IMR-90 (cell line): ENCODE measurements at regions not wholly inside any gene's neighbourhood (a gene's known extent, or its start where the extent isn't known, plus 50 kb on each side); places are given as distances from the start of the nearest gene placed in this dataset.

Source experiments
- ATAC-seq: fragments of 200-7000 bp; cut with Tn5 transposase; 2 replicates; pipeline ENCODE4 v1.9.1; 2020; ENCODE audit warnings: low read depth, mild to moderate bottlenecking, moderate library complexity
- BruUV-seq: library from RNA; stranded (reverse); fragments of 400-500 nt; replicated peaks from 2 replicates; lab custom pipeline; 2021; lab: Mats Ljungman, UMichigan
- CTCF ChIA-PET: fragments of 300-600 bp; formaldehyde crosslinking; extraction: SDS; loops from one replicate; lab custom pipeline; 2021; ENCODE audit warnings: antibody characterized with exemption; lab: Yijun Ruan, JAX
- POLR2A ChIA-PET: fragments of 300-600 bp; sonication (Branson Sonifier 250); formaldehyde crosslinking; loops from one replicate; lab custom pipeline; 2022; ENCODE audit warnings: antibody characterized with exemption; ENCODE audit not compliant: unreplicated experiment; lab: Charles Lee
- DNase-seq: peaks from one replicate; pipeline ENCODE4 v3.0.0; 2013
- H2AFZ ChIP-seq: replicated peaks from 2 replicates; pipeline ENCODE3; 2013; ENCODE audit warnings: low read length, mild to moderate bottlenecking; ENCODE audit not compliant: poor library complexity
- H2AK5ac ChIP-seq: 2 replicates; pipeline ENCODE4 v1.6.1; 2013; ENCODE audit warnings: low read depth, low read length, inconsistent platforms
- H2AK9ac ChIP-seq: replicated peaks from 2 replicates; pipeline ENCODE3; 2013; ENCODE audit warnings: mild to moderate bottlenecking, low read depth, low read length, moderate library complexity; ENCODE audit not compliant: poor library complexity
- H2BK120ac ChIP-seq: 2 replicates; pipeline ENCODE4 v1.6.1; 2013; ENCODE audit warnings: low read depth, low read length, inconsistent platforms
- H2BK15ac ChIP-seq: 3 replicates; pipeline ENCODE4 v1.6.1; 2013; ENCODE audit warnings: low read depth, low read length, inconsistent platforms
- H2BK20ac ChIP-seq: 2 replicates; pipeline ENCODE4 v1.6.1; 2013; ENCODE audit warnings: low read depth, mild to moderate bottlenecking, inconsistent platforms, low read length, moderate library complexity
- H2BK5ac ChIP-seq: 2 replicates; pipeline ENCODE4 v1.6.1; 2013; ENCODE audit warnings: mild to moderate bottlenecking, low read depth, low read length, inconsistent platforms; ENCODE audit not compliant: poor library complexity, severe bottlenecking
- H3K14ac ChIP-seq: replicated peaks from 2 replicates; pipeline ENCODE4 v1.6.1; 2013; ENCODE audit warnings: low read depth, low read length, inconsistent platforms
- H3K18ac ChIP-seq: 2 replicates; pipeline ENCODE4 v1.6.1; 2013; ENCODE audit warnings: low read depth, low read length, control low read depth
- H3K23ac ChIP-seq: 2 replicates; pipeline ENCODE4 v1.6.1; 2013; ENCODE audit warnings: low read depth, low read length, inconsistent platforms
- H3K27ac ChIP-seq: 2 replicates; pipeline ENCODE4 v1.5.1; 2013; ENCODE audit warnings: mild to moderate bottlenecking, control low read depth, low read length; ENCODE audit not compliant: insufficient read depth
- H3K27me3 ChIP-seq: 2 replicates; pipeline ENCODE4 v1.6.1; 2013; ENCODE audit warnings: low read length; ENCODE audit not compliant: control insufficient read depth, insufficient read depth
- H3K36me3 ChIP-seq: 2 replicates; pipeline ENCODE4 v1.6.1; 2013; ENCODE audit warnings: low read length, mixed read lengths; ENCODE audit not compliant: control insufficient read depth, insufficient read depth
- H3K4ac ChIP-seq: 2 replicates; pipeline ENCODE4 v1.6.1; 2013; ENCODE audit warnings: low read depth, low read length, inconsistent platforms
- H3K4me1 ChIP-seq: 2 replicates; pipeline ENCODE4 v1.6.1; 2013; ENCODE audit warnings: low read length, mixed read lengths; ENCODE audit not compliant: control insufficient read depth, insufficient read depth
- H3K4me2 ChIP-seq: 2 replicates; pipeline ENCODE4 v1.6.1; 2013; ENCODE audit warnings: low read depth, mild to moderate bottlenecking, control low read depth, low read length, moderate library complexity
- H3K4me3 ChIP-seq: 2 replicates; pipeline ENCODE4 v1.5.1; 2013; ENCODE audit warnings: low read depth, mild to moderate bottlenecking, control low read depth, low read length, moderate library complexity; ENCODE audit not compliant: insufficient read depth
- H3K56ac ChIP-seq: 2 replicates; pipeline ENCODE4 v1.6.1; 2013; ENCODE audit warnings: low read length, inconsistent platforms; ENCODE audit not compliant: insufficient read depth; ENCODE audit errors: extremely low read depth
- H3K79me1 ChIP-seq, 2 experiments: 2 replicates each; pipeline ENCODE4 v1.6.1; 2013; ENCODE audit warnings: low read length in 2 of 2, inconsistent platforms in 1 of 2, low read depth in 1 of 2
- H3K9ac ChIP-seq: 2 replicates; pipeline ENCODE4 v1.6.1; 2013; ENCODE audit warnings: low read depth, low read length, control low read depth
- H3K9me1 ChIP-seq: 2 replicates; pipeline ENCODE4 v1.6.1; 2013; ENCODE audit warnings: low read length, inconsistent platforms; ENCODE audit not compliant: insufficient read depth
- H3K9me3 ChIP-seq: 2 replicates; pipeline ENCODE4 v1.6.1; 2013; ENCODE audit warnings: low read length; ENCODE audit not compliant: control insufficient read depth, insufficient read depth
- H4K20me1 ChIP-seq: 2 replicates; pipeline ENCODE4 v1.6.1; 2013; ENCODE audit warnings: low read length, inconsistent platforms; ENCODE audit not compliant: insufficient read depth
- H4K5ac ChIP-seq: 2 replicates; pipeline ENCODE4 v1.6.1; 2013; ENCODE audit warnings: mild to moderate bottlenecking, low read depth, low read length, control low read depth
- H4K8ac ChIP-seq, 2 experiments: 2 replicates each; pipeline ENCODE4 v1.6.1; 2013; ENCODE audit warnings: low read depth in 2 of 2, low read length in 2 of 2, control low read depth in 1 of 2, inconsistent platforms in 1 of 2
- H4K91ac ChIP-seq: 2 replicates; pipeline ENCODE4 v1.6.1; 2013; ENCODE audit warnings: low read depth, low read length, inconsistent platforms; ENCODE audit not compliant: insufficient read depth
- BHLHE40 ChIP-seq: fragments of 150-350 bp; IDR thresholded peaks from 2 replicates; pipeline ENCODE4 v1.6.1; 2016; ENCODE audit warnings: mild to moderate bottlenecking, low read depth, low read length
- CEBPB ChIP-seq: IDR thresholded peaks from 2 replicates; pipeline ENCODE4 v1.6.1; 2012; ENCODE audit warnings: low read depth, low read length, improper control_type of control experiment
- CHD1 ChIP-seq: IDR thresholded peaks from 2 replicates; pipeline ENCODE4 v1.6.1; 2012; ENCODE audit warnings: low read depth, low read length, improper control_type of control experiment
- CTCF ChIP-seq: conservative IDR thresholded peaks from 2 replicates; pipeline ENCODE4 v1.5.1; 2012; ENCODE audit warnings: mild to moderate bottlenecking, low read depth, low read length, improper control_type of control experiment
- ELK1 ChIP-seq: fragments of 150-350 bp; IDR thresholded peaks from 2 replicates; pipeline ENCODE4 v1.6.1; 2016; ENCODE audit warnings: low read depth, mild to moderate bottlenecking, low read length, moderate library complexity, borderline replicate concordance
- FOS ChIP-seq: fragments of 150-350 bp; IDR thresholded peaks from 2 replicates; pipeline ENCODE4 v1.6.1; 2016; ENCODE audit warnings: low read depth, low read length
- MAFK ChIP-seq: IDR thresholded peaks from 2 replicates; pipeline ENCODE4 v1.6.1; 2012; ENCODE audit warnings: low read depth, low read length, improper control_type of control experiment
- MAZ ChIP-seq: IDR thresholded peaks from 2 replicates; pipeline ENCODE4 v1.6.1; 2012; ENCODE audit warnings: low read depth, mild to moderate bottlenecking, low read length, improper control_type of control experiment, moderate library complexity, borderline replicate concordance
- MXI1 ChIP-seq: IDR thresholded peaks from 2 replicates; pipeline ENCODE4 v1.6.1; 2012; ENCODE audit warnings: low read depth, mild to moderate bottlenecking, low read length, moderate library complexity, borderline replicate concordance
- NFE2L2 ChIP-seq: fragments of 150-350 bp; IDR thresholded peaks from 2 replicates; pipeline ENCODE4 v1.6.1; 2016; ENCODE audit warnings: low read depth, mild to moderate bottlenecking, low read length
- POLR2A ChIP-seq: IDR thresholded peaks from 2 replicates; pipeline ENCODE4 v1.6.1; 2012; ENCODE audit warnings: mild to moderate bottlenecking, low read depth, low read length
- RAD21 ChIP-seq: IDR thresholded peaks from 2 replicates; pipeline ENCODE4 v1.6.1; 2012; ENCODE audit warnings: low read length, improper control_type of control experiment
- RCOR1 ChIP-seq: IDR thresholded peaks from 2 replicates; pipeline ENCODE4 v1.6.1; 2012; ENCODE audit warnings: mild to moderate bottlenecking, low read length, improper control_type of control experiment; ENCODE audit not compliant: insufficient replicate concordance
- RFX5 ChIP-seq: IDR thresholded peaks from 2 replicates; pipeline ENCODE4 v1.8.0; 2012; ENCODE audit warnings: low read depth, mild to moderate bottlenecking, low read length, moderate library complexity
- SMC3 ChIP-seq: fragments of 150-350 bp; IDR thresholded peaks from 2 replicates; pipeline ENCODE4 v1.6.1; 2016; ENCODE audit warnings: low read depth, mild to moderate bottlenecking, antibody characterized with exemption, low read length, moderate library complexity
- USF2 ChIP-seq: fragments of 150-350 bp; IDR thresholded peaks from 2 replicates; pipeline ENCODE4 v1.6.1; 2017; ENCODE audit warnings: mild to moderate bottlenecking, antibody characterized with exemption, low read length, low read depth
- WGBS, 2 experiments: methylation state at CpG; one replicate each; pipeline versions ENCODE4 v1.1.5 to v1.1.7; 2013; ENCODE audit warnings: missing lambda C conversion rate in 2 of 2; ENCODE audit not compliant: insufficient read length in 1 of 2; ENCODE audit errors: extremely low coverage in 2 of 2; 5-methylcytosine and 5-hydroxymethylcytosine counted together
- dilution Hi-C: fragments of 300-500 bp; cut with HindIII; formaldehyde crosslinking; loops from one replicate; pipeline ENCODE4 v1.14.3; 2018; ENCODE audit warnings: low sequenced_read_pairs; ENCODE audit not compliant: unreplicated experiment
- in situ Hi-C: fragments of 300-500 bp; cut with MboI; formaldehyde crosslinking; loops from 3 replicates; pipeline ENCODE4 v1.14.3; 2019; ENCODE audit warnings: low sequenced_read_pairs, inconsistent platforms, mixed read lengths
- intact Hi-C: fragments of 100-400 bp; cut with micrococcal nuclease; formaldehyde crosslinking; loops from 2 replicates; pipeline ENCODE4 v1.10.0; 2022

- Histone ChIP-seq H4K8ac (no peak overlapping the region), H3K4me2 (no peak overlapping the region), H3K9me3 (no peaks in the 10 kb centered on the region), H3K9me1 (no peaks in the 10 kb centered on the region), H3K23ac (no peak overlapping the region), H2BK15ac (no peak overlapping the region), H3K4me3 (no peak overlapping the region), H2AK5ac (no peak overlapping the region), H2AFZ (no peak overlapping the region), H4K5ac (no peak overlapping the region), H3K79me1 (no peaks in the 10 kb centered on the region), H3K4ac (no peak overlapping the region), H3K14ac (no peak overlapping the region), H3K27me3 (no peaks in the 10 kb centered on the region; the same call in 1 of the 2 replicates), H2AK9ac (no peak overlapping the region), H3K27ac (no peak overlapping the region), H3K56ac (no peak overlapping the region), H2BK20ac (no peak overlapping the region), H3K9ac (no peak overlapping the region), H4K20me1 (no peaks in the 10 kb centered on the region), H3K18ac (no peak overlapping the region), H2BK120ac (no peak overlapping the region), H3K4me1 (no peaks in the 10 kb centered on the region), H3K36me3 (no peaks in the 10 kb centered on the region), H2BK5ac (no peak overlapping the region), H4K91ac (no peak overlapping the region)
- no peak for DNase-seq
- CTCF ChIA-PET: no interaction called here
- in situ Hi-C loops: no loop called here
- intact Hi-C loops: no loop called here
- POLR2A ChIA-PET: no interaction called here
- no TSS peak for BruUV-seq
- dilution Hi-C loops: no loop called here
- WGBS, 2 experiments: no CpG with 5 or more reads among the region's 2 CpGs
- no peak for ATAC-seq
- TF ChIP-seq FOS (no peak), RAD21 (no peak), MAFK (no peak), CEBPB (no peak), CHD1 (no peak), MXI1 (no peak), BHLHE40 (no peak), POLR2A (no peak), CTCF (no peak), MAZ (no peak), RFX5 (no peak), SMC3 (no peak), USF2 (no peak), ELK1 (no peak), RCOR1 (no peak), NFE2L2 (no peak)
Observed at GRCh38 chr9:89668866-89669246, 64.0 kb downstream of the GADD45G start.
